Nephron (organoid): ENCODE measurements at regions not wholly inside any gene's neighbourhood (a gene's known extent, or its start where the extent isn't known, plus 50 kb on each side); places are given as distances from the start of the nearest gene placed in this dataset.
A peak's percentile ranks its signal among the peaks of the same experiment; 100 is the strongest.

Experiments used
- H3K27ac Mint-ChIP-seq, 3 experiments: 2 replicates each; pipeline ENCODE4 v1.8.0; 2020; ENCODE audit warnings: mixed read lengths in 3 of 3, mild to moderate bottlenecking in 2 of 3, moderate library complexity in 1 of 3
- H3K27me3 Mint-ChIP-seq: 2 replicates; pipeline ENCODE4 v1.8.0; 2021; ENCODE audit warnings: low read depth, mild to moderate bottlenecking, moderate library complexity, mixed read lengths
- H3K36me3 Mint-ChIP-seq: 2 replicates; pipeline ENCODE4 v1.8.0; 2020; ENCODE audit warnings: low read depth, mixed read lengths
- H3K4me1 Mint-ChIP-seq: 2 replicates; pipeline ENCODE4 v1.8.0; 2020; ENCODE audit warnings: mixed read lengths
- H3K4me3 Mint-ChIP-seq, 3 experiments: 2 replicates each; pipeline ENCODE4 v1.8.0; 2020; ENCODE audit warnings: mild to moderate bottlenecking in 3 of 3, mixed read lengths in 3 of 3, moderate library complexity in 2 of 3
- H3K9me3 Mint-ChIP-seq: 2 replicates; pipeline ENCODE4 v1.8.0; 2020; ENCODE audit warnings: mixed read lengths
- CTCF ChIP-seq, 3 experiments: fragments of 200-600 bp; sonication (generic); IDR thresholded peaks; one replicate each; pipeline ENCODE4 v1.5.0; 2021; ENCODE audit warnings: antibody characterized with exemption in 3 of 3; ENCODE audit not compliant: unreplicated experiment in 3 of 3

- Mint-ChIP-seq H3K4me3 (peak overlapping the region in 1 of 3 experiments; percentile 38), H3K4me1 (peaks cover 37% of the 10 kb centered on the region), H3K27me3 (peaks cover 11% of the 10 kb centered on the region), H3K36me3 (no peaks in the 10 kb centered on the region), H3K9me3 (peaks cover 7% of the 10 kb centered on the region), H3K27ac (no peak overlapping the region)
- no peak for TF ChIP-seq CTCF (IDR thresholded peaks at IDR 0.05; ENCODE audit: unreplicated experiment in 3 of 3)
These were observed 286.3 kb downstream of the XXYLT1 start for GRCh38 chr3:194984622-194985021.

- TF ChIP-seq CTCF (IDR thresholded peaks at IDR 0.05; ENCODE audit: unreplicated experiment in 3 of 3), result peak in 2 of 3 experiments; percentile 25 to 45
- H3K9me3 Mint-ChIP-seq, result peaks cover 7% of the 10 kb centered on the region
These were observed 285.9 kb downstream of the XXYLT1 start for GRCh38 chr3:194985031-194985578.

DNA sequence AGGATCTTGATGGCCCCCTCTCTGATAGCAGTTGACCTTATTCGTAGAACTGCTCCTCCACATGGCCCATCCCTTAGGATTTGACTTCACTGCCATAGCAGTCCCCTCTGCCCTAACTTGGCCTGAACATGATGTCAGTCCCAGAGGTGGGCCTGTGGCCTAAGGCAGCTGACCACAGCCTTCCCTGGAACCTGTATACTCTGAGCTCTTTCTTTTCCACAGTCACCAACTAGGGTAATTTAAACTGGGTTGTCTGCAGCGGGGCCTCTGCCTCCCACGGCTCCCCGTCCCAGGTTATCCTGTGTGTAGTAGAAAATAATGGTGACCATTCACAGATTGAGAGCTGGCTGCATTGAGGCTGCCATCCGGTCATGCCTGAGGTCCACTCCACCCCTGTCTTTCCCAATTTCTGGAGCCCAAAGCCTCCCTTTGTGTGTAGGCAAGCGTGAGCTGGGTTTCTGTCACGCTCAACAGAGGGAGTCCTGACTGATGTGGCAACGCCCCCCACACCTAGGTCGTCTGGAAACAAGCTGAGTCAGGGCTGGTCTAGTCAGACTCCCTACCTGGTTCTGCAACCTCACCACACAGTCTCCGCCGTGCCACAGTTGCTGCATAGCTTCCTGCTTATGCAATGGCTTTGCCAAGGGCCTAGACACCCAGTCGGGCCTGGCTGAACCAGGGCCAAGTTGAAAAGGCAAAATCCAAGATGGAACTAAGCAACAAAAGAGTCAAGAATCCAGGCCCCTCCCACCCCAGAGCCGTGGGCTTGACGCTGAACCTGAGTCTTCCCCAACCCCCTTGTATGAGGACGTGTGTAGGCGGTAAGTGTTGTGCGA is 284.5 kb downstream of the XXYLT1 start:
- H3K4me1 Mint-ChIP-seq, result peaks cover 37% of the 10 kb centered on the region
- H3K4me3 Mint-ChIP-seq, result peak overlapping the region in 2 of 3 experiments; percentile 8 to 9
- no peaks in the 10 kb centered on the region for H3K36me3 Mint-ChIP-seq
- peak overlapping the region in 1 of 3 experiments; percentile 39 for H3K27ac Mint-ChIP-seq
- no peak for TF ChIP-seq CTCF (IDR thresholded peaks at IDR 0.05; ENCODE audit: unreplicated experiment in 3 of 3)
- peaks cover 7% of the 10 kb centered on the region for H3K9me3 Mint-ChIP-seq
- peaks cover 20% of the 10 kb centered on the region for H3K27me3 Mint-ChIP-seq

More at GRCh38 chr3:194985031-194985578, 285.9 kb downstream of the XXYLT1 start:
- Mint-ChIP-seq H3K27me3 (peaks cover 11% of the 10 kb centered on the region), H3K4me1 (peaks cover 37% of the 10 kb centered on the region), H3K36me3 (no peaks in the 10 kb centered on the region), H3K4me3 (peak overlapping the region; percentile 23 to 50 (median 38)), H3K27ac (peak overlapping the region in 1 of 3 experiments; percentile 29)

DNA sequence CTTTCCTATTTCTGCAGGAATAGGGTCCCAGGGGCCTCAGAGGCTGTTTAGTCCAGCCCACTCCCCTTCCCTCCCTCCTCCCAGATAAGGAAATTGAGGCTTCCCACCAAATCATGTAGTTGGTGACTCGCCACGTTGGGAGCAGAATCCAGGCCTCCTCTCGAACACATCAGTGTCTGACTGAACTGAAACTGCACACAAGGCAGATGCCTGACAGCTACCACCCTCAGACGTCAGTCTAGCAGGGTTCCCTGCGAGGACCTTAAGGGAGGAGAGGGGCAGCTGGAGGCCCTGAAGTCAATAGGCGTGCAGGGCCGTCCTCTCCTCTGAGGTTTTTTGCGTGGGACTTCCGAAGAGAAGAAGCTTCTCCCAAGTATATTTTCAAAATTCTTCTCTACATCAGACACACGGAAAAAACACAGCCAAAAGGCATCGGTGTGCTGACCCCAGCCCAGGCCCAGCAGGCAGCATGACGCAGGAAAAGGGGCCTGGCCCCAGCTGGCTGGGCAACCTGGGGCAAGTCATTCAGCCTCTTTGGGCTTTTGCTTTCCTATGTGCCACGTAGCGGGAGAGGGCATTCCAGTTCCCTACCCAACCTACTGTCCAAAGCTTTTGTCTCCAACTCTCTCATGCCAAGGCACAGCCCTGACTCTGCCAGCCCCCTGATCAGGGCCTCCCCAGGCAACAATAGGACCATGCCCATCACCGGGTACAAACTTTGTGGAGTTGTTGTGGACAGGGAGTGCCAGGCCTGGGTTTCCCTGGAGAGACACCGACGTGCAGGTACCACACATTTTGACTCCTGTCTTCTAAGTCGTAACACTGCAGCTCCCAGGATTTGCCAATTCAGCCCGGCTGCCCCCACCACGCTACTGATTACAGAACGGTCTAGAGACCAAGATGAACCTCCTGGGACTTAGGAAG is 283.1 kb downstream of the XXYLT1 start:
- Mint-ChIP-seq H3K4me1 (peaks cover 32% of the 10 kb centered on the region), H3K36me3 (no peaks in the 10 kb centered on the region), H3K9me3 (no peaks in the 10 kb centered on the region), H3K27ac (no peak overlapping the region), H3K27me3 (peaks cover 21% of the 10 kb centered on the region), H3K4me3 (no peak overlapping the region)
- no peak for TF ChIP-seq CTCF (IDR thresholded peaks at IDR 0.05; ENCODE audit: unreplicated experiment in 3 of 3)

GRCh38 chr3:194988495-194989165 is 282.3 kb downstream of the XXYLT1 start:
- peaks cover 26% of the 10 kb centered on the region for H3K4me1 Mint-ChIP-seq
- H3K4me3 Mint-ChIP-seq, result no peak overlapping the region
- no peaks in the 10 kb centered on the region for H3K9me3 Mint-ChIP-seq
- peaks cover 21% of the 10 kb centered on the region for H3K27me3 Mint-ChIP-seq
- no peak for TF ChIP-seq CTCF (IDR thresholded peaks at IDR 0.05; ENCODE audit: unreplicated experiment in 3 of 3)
- H3K27ac Mint-ChIP-seq, result no peak overlapping the region
- no peaks in the 10 kb centered on the region for H3K36me3 Mint-ChIP-seq
